ENCODE measurements at regions not wholly inside any gene's neighbourhood (a gene's known extent, or its start where the extent isn't known, plus 50 kb on each side); places are given as distances from the start of the nearest gene placed in this dataset.
"Not testable (repeated sequence)": the region's sequence is repeated elsewhere in the genome, so short reads cannot be mapped to it uniquely, and the experiment has no call there.

DNA sequence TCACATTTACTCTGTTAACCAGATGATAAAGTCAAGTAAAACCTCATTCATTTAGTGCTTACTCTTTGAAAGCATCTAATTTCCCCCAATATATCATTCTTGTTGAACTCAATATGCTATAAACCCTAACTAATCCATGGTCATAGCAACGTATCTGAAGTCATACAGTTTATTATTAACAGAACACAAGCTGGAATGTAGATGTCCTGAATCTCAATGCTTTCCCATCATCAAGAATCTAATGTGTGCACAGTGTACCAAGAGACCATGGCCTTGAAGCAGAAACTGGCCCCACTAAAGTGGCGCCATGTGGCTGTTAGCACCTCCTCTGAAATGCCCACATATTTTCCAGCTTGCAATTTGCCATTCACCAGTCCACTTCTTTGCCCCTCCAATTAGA is 245.8 kb downstream of the SOX9 start:
- no peak for DNase-seq (ENCODE audit: low read depth in 2 of 2)

GRCh38 chr17:72368191-72368590 is 247.4 kb downstream of the SOX9 start:
- no peak for DNase-seq (ENCODE audit: low read depth in 2 of 2)

DNA sequence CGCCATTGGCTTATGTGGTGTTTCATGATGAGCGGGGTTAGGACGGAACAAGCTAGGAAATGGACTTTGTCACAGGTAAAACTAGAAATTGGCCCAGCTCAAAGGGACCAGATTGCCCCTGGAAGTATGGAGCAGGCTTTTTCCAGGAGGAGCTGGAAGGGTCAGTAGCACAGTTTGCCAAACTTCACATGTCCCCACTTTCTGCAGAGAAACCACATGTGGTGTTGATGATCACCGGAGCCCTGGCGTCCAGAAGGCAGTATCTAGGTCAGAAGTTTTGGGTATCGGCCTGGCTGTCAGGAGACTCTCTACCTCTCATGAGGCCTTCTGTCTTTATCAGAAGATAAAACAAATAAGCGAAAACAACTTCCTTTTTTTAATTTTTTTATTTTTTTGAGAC is 248.5 kb downstream of the SOX9 start:
- DNase-seq (ENCODE audit: low read depth in 2 of 2), result no peak

DNA sequence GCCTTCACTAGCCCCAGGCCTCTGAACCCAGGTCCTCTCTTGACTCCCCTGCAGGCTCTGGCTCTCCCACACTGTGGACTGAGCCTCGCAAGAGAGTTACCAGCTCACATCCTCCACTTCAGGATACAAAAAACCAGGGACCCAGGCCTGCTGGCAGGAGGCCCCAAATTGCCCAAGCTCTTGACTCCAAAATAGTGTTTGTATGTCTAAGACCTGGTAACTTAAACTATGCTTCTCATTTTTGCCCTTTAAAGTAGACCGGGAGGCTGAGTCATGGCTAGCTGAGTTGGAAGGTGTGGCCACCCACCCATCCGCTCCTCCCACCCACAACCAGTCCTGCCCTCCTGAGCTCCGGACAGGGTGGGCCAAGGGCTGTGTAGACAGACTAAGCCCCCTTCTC is 250.0 kb downstream of the SOX9 start:
- DNase-seq (ENCODE audit: low read depth in 2 of 2), result no peak

GRCh38 chr17:72372185-72372584 is 251.4 kb downstream of the SOX9 start:
- no peak for DNase-seq (ENCODE audit: low read depth in 2 of 2)

GRCh38 chr17:72373910-72374741 is 253.3 kb downstream of the SOX9 start:
- DNase-seq (ENCODE audit: low read depth in 2 of 2), result no peak

DNA sequence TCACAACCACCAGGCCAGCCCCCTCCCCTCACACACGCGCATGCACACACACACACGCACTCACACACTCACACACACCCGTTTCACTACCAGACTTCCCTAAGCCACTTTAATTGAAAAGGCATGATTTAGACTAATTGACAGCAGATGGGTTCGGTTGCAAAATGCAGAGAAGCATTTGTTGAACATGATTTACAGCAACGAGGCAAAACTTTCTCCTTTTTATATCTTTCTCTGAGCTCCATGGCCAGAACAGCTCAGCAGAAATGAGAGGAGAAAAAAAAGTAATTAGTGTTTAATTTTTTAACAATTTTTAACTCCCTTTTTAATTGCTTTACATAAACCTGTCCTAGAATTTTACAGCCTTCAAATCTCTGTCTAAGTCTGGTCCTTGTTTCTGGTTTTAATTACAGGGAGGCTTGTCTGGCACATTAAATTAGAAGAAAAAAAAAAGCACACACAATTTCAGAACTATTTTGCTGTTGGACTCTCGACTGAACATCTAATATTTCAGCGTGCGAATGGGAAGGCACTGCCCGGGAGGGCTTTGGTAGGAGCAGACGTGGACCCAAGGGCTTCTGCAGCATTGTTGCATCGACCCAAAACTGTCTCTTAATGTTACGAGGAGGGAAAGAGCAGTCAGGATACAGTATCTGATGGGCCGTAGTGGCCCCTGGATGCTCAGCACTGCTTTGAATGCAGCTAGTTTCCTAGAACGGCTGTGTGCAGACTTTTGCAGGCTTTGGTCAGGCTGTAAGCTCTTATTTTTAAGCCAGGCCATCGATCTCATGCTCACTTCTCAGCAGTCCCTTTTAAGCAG is 255.9 kb downstream of the SOX9 start:
- DNase-seq (ENCODE audit: low read depth in 2 of 2), result no peak

DNA sequence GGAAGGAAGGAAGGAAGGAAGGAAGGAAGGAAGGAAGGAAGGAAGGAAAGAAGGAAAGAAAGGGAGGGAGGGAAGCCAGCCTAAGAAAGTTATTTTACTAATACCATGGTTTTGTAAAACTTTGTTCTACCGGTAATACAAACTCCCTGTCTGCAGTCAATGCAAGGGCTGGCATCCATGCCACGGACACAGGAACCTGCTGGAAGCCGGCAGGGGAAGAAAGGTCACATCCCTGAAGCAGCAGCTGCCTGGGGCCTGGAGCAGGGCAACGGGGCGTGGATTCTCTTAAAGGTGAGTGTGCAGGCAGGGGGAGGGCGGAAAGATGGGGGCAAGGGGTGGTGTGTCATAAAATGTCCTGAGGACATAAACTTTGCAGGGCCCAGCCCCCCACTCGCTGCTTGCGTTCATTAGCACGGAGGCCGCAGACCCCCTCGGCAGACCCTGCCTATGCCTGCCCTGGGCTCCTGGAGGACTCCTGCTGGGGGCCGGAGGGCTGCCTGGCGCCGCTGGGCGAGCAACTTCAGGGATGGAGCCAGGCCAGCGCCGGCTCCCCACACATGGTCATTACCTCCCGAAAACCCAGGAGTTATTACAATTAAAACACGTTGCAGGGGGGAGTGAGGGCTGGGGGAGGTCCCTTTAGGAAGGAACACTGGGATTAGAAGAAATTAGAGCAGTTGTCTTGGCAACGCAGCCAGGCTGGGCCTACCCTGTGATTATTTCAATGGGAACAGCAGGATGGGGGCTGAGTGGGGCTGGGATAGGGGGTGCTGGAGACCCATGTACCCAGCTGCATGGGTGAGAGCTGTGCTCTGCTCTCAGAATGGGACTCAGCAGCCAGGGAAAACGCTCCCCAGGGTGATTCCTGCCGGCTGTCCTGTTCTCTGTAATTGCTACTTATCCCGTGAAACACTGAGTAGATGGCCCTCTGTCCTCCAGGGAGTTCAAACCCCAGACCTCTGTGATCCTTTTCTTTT is 257.9 kb downstream of the SOX9 start:
- DNase-seq (ENCODE audit: low read depth in 2 of 2), result no peak

DNA sequence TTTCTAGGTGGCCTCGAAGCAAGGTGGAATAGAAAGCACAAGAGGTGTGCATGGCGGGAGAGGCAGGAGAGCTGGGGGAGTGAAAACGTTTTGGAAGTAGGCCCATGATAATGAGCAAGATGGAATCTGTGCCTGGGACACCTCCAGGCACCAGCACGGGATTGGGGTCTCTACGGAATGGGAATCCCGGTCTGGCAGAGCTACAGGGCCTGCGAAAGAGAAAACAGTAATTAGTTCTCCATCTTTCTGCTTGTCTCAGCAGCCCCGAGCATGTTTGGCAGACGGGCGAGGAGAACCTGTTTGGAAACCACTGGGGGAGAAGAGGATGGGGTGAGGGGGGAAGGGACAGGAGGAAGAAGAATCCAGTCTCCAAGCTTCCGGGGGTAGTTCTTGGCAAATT is 258.7 kb downstream of the SOX9 start:
- DNase-seq (ENCODE audit: low read depth in 2 of 2), result no peak

- no peak for DNase-seq (ENCODE audit: low read depth in 2 of 2)
These were observed 259.3 kb downstream of the SOX9 start for GRCh38 chr17:72380120-72380519.

DNA sequence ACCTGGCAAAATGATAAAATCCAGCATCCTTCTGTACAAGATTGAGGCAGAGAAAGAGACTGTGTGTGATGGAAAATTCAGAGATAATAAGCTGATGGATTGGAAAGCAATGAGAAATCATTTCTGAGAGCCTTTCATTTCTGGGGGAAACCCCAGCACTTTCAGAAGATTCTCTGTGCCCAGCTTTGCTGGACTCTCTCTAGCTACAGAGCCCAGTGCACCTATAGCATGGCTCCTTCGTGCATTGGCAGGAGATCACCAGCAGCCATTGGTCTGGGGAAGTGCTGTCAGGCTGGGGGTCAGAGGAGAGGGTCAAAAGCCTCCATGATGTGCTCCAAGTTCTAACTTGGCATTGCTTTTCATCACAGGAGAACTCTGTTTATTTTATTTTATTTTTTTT is 259.9 kb downstream of the SOX9 start:
- DNase-seq (ENCODE audit: low read depth in 2 of 2), result no peak

DNA sequence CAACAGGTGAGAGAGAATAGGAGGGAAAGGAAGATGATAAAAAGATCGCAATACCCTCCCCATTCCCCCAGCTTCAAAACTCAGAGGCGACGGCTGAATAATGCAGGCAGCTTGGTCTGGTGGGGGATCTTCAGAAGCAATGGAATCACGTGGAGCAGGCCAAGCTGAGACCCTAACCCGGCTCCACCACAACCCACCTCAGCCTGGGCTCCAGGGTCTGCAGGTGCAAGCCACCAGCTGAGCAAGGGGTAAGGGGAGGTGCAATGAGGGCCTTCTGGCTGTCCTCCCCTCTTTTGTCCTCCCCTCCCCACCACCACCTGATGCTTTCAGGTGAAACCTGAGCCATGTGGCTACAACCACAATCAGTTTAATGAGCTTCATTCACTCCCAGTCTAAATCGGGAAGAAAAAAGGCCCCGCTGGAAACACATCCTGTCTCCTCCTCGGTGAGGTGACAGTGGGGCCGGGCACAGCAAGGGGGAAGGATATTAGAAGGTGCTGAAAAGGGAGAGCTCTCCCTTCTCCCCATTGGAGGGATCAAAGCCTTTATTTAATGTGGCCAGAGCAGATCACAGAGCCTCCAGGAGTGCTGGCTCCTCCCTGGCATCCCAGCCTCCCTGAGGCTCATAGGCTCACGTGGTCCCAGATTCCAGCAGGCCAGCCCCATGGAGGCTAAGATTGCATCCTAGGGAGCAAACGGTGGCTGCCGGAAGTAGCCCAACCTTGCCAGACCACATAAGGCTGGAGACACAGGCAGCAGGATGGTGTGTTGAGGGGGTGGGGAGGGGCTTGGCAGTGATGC is 261.0 kb downstream of the SOX9 start:
- DNase-seq (ENCODE audit: low read depth in 2 of 2), result no peak

GRCh38 chr17:72382971-72383722 is 262.3 kb downstream of the SOX9 start:
- DNase-seq (ENCODE audit: low read depth in 2 of 2), result no peak

- no peak for DNase-seq (ENCODE audit: low read depth in 2 of 2)
These were observed 264.7 kb downstream of the SOX9 start for GRCh38 chr17:72385475-72385874.

DNA sequence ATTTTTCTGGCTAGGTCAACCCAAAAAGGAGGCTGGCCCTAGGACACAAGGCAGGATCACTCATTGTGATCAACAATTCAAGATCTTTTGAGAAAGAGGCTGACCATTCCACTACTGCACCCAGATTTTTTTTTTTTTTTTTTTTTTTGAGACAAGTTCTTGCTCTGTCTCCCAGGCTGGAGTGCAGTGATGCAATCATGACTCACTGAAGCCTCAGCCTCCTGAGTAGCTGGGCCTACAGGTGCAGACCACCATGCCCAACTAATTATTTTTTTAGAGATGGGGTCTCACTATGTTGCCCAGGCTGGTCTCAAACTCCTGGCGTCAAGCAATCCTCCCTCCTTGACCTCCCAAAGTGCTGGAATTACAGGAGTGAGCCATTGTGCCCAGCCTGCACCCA is 265.4 kb downstream of the SOX9 start:
- not testable (repeated sequence) for DNase-seq (ENCODE audit: low read depth in 2 of 2)

- no peak for DNase-seq (ENCODE audit: low read depth in 2 of 2)
These were observed 265.9 kb downstream of the SOX9 start for GRCh38 chr17:72386619-72387237.

DNA sequence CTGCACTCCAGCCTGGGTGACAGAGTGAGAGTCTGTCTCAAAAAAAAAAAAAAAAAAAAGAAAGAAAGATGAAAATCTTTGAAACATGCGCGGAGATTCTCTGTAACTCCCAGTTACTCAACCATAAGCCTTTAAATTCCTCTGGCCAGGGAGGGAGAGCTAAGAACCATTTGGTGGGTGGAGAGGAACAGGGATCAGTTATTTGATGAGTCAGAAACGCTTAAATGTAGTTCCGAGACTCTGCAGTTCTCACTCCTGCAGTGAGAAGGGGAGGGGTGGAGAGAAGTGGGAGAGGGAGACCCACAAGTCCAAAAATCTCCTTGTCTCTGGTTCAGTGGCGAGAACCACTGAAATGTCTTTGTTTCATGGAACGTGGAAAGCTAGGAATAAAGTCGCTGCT is 266.7 kb downstream of the SOX9 start:
- no peak for DNase-seq (ENCODE audit: low read depth in 2 of 2)

- no peak for DNase-seq (ENCODE audit: low read depth in 2 of 2)
These were observed 267.1 kb downstream of the SOX9 start for GRCh38 chr17:72387969-72388368.

DNA sequence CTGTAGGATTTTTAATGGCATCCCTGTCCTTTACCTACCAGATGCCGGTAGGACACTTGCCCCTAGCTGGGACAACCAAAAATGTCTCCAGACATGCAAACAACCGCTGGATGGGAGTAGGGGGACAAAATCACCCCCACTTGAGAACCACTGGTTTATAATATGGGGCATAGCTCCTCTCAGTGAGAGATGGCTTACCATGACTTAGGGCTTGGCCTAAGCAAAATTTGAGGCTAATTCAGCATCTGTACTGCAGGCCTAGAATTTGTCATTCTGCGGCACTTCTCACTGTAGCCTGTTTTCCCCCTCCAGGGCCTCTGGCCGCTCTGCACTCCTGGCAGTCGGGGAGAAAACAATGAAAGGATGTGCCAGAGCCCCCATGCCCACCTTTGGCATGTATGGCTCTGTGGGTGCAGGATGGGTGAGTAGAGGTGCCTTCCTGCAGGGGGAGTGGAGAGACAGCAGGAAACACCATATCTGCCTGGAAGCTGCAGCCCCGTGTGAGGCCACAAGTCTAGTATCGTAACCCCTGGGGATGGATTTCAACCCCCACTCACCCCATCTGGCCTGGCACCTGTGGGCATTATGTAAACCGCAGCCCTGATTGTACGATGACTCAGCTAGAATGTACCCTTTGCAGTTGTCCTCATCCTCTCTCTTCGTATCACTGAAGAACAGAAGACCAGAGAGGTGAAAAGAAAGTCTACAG is 268.1 kb downstream of the SOX9 start:
- DNase-seq (ENCODE audit: low read depth in 2 of 2), result no peak
